DMS79 (cell line): ENCODE measurements at regions not wholly inside any gene's neighbourhood (a gene's known extent, or its start where the extent isn't known, plus 50 kb on each side); places are given as distances from the start of the nearest gene placed in this dataset.

Experiments
- DNase-seq: peaks from one replicate; lab custom pipeline; 2025; lab: John Stamatoyannopoulos, UW

DNA sequence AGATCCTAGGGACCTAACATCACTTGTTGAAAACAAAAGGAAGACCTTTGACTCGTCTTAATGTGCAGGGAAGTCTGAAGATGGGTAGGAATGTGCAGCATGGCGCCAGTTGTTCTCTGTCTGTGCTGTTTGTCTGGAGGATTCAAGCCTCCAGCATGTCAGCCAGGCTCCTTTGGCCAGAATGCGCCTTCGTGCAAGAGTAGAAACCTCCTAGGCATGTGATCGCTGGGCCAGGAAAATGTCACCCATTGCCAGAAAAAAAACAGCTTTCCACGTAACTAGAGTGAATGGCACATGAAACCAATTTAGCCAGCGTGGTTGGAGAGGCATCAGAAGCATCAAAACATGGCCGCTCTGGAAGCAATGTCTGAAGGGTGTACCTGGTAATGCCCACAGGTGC lies 132.7 kb downstream of the EDN1 start:
- no peak for DNase-seq

DNA sequence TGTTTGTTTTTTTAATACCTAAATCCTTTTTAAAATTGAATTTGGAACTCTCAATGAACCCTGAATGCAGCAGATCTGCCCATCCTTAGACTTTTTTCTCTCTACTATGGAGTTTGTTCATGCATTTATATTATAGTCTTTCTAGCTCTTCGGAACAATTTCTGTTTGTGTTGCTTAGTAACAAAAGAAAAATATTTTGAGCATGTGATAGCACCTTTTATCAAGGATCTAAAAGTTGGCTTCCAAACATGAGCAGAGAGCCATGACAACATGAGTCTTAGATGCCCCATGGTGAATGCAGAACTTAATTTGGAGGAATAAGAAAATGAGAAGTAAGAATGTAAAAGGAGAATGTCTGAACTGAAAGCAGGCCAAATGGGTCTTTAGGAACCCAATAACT lies 133.7 kb downstream of the EDN1 start:
- DNase-seq, result no peak

DNA sequence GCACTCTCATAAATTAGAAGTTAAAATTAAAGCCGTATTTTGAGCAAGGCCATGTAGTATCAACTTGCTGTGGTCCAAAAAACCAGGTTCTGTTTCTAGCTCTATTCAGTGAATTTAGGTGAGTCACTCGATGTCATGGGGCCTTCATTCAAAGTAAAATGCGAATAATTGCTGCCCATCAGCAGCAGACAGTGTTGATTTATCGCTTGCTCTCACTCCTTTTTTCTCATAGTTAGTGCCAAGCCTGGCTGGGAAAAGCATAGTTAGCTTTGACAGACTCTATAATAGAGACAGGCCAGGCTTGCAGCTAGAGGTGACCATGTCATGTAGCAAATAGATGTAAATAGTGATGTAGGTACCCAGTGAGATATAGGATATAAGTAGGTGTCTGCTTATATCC lies 136.0 kb downstream of the EDN1 start:
- no peak for DNase-seq

DNA sequence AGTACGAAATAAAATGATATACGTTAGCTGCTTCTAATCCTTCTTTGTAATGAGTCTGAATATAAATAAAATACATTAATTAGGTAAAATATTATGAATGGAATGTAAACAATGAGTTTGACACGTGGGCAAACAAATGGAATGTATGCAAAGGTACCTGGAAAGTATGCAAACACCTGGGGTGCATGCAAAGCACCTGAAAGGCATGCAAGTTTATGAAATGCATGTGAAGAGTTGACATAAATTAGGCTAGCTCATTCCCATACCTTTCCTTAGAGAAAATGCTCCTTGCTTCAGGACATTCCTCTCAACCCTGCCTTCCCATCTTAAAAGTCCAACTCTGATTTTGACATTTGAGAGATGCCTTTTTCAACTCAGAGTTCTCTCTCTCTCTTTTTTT lies 140.9 kb downstream of the EDN1 start:
- DNase-seq, result no peak

DNA sequence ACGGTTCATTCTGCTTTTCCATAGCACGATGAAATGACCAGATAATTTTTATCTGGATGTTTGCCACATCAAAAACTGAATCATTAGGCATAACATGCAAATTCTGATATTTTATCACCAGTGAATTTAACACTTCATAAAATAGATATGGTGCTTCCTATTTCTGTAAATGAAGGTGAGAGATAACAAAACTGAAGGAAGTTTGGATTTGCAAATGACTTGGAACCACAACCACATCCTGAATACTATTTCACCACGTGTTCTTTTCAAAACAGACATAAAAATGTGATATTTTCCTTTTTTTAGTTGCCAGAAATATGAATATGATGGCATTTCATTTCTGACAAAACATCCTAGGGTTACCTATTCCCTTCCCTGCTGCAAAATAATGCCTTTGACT lies 146.1 kb downstream of the EDN1 start:
- no peak for DNase-seq

DNA sequence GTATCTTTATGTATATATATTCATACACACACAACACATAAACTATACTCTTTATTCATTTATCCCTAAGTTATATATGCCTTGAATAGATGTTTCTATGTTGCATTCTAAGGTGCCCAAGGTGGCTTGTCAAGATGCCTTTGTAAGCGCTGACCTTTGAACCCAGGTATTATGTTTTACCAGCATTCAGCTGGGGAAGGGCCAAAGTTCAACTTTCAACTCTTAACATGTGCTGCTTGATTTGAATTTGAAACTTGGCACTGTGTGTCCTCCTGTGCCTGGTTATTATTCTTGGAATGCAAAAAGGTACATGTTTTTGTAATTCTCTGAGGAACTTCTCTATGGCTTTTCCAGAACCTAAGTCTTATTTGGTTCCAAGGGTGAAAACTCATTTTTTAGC lies 146.5 kb downstream of the EDN1 start:
- no peak for DNase-seq

DNA sequence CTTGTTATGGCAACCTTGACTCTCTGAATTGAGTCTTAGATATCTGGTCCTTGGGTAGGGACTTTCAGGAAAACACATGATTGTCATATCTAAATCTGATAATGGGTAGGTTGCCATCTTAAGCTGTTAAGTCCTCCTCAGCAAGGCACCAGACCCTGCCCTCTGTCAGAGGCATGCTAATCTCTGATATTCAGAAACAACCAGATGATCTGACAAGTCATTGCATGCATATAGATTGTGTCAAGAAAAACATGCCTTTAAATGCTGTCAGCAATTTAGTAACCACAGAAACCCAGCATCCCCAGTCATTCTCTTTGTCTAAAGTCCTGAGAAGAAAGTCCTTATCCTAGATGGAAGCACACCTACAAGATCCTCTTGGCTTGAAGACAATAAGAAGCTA lies 149.1 kb downstream of the EDN1 start:
- no peak for DNase-seq

DNA sequence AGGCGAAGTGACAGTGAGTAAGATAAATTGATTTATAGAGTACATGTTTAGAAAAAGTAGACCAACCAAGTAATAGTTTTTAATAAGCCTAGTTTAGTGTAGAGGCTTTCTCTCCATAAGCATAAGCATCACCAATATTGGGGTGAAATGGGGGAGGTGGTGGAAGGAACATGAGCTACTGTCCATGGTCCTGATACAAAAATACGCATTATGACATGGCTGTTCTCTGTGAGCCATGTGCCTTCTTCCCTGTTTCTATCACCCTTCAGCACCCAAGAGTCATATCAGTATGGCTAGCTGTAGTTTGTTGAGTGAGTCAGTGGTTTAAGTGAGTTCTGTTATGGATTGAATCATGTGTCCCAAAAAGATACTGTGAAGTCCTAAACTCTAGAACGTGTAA lies 150.8 kb downstream of the EDN1 start:
- DNase-seq, result no peak

DNA sequence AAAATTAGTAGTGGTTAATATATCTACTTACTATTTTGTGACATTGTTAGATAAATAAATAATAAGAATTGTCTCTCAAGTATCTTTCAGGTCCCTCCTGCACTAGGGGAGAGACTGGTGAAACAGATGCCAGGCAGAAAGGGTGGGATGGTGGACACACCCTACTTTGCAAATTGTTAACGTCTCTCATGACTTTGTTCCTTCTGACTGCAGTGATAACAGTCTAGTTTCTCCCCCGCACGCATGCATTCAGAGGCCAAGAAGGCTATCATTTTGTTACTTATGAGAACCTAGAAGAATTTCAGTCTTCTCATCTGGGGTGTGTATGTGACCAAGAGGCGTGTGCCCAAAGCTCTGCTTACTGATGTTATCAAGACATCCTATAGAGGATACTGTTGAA lies 152.3 kb downstream of the EDN1 start:
- no peak for DNase-seq

DNA sequence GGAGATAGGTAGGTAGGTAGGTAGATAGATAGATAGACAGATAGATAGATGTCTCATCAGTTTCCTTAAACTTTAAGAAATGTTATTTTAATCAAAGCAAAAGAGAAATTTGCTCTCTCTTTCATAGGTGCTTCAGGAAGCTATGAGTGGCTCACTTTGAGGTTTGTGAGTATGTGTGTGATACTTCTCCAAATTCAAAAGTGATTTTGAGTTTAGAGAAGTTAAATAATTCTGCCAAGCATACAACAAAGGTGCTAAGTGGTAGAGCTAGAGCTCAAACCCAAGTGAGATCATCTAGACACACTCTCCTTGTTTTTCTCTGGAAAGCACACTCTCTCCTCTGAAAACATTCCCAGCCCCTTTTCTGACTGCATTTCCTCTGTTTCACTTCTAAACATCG lies 156.2 kb downstream of the EDN1 start:
- DNase-seq, result no peak

DNA sequence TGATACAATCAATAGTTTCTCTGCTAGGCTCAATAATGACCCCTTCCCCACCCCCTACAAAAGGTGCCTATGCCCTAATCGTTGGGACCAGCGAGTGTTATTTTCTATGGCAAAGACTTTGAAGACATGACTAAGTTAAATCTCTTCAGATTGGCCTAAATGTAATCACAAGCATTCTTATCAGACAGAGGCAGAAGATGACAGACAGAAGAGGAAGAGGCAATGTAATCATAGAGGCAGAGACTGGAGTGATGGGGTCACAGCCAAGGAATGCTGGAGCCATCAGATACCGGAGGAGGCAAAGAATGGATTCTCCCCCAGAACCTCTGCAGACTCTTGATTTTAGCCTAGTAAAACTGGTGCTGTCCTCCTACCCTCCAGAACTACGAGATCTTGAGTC lies 159.3 kb downstream of the EDN1 start:
- DNase-seq, result no peak

DNA sequence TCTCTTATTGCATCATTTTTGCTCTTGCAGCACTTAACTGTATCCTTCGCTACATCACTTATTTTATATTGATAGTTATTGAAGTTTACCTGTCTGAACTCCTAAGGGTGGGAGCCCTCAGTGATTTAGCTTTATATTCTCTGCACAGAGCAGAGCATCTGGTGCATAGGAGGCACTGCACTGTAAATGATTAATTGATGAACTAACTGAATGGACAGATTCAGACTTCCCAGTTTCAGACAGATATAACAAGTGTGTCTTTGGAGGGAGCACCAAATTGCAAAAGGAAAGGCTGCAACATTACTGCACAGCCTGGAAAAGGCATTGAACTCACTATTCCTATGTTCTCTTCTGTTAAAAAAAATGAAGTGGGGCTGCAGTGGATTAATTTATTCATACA lies 160.3 kb downstream of the EDN1 start:
- no peak for DNase-seq

DNA sequence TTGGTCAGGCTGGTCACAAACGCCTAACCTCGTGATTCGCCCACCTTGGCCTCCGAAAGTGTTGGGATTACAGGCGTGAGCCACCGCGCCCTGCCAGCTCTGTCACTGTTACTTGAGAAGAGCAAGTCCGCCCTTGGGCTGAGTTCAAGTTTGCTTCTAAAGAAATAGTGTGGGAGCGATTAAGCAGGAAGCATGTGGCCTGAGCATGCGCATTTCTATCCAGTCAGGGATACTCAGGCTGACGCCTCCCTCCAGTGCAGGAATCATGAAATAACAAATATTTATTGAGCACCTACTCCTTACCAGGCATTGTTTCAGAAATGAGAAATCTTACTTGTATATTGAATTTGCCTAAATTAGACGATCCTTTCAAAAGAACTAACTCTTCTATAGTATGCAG lies 166.2 kb downstream of the EDN1 start:
- no peak for DNase-seq

DNA sequence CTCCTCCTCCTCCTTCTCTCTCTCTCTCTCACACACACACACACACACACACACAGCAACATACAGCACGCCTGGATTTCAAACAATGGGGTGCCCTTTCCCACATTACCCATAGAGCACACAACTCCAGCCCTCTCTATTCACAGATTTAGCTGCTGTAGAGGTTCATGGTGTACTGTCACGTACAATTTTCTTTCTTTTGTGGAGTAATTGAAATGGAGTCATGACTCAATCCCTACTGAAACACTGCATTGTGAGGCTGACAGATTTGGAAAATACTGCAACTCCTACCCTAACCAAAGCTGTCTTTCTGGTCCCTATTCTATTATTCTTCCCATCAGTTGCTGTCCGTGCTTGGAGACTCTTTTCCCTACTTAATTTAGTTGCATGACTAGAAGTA lies 166.9 kb downstream of the EDN1 start:
- DNase-seq, result no peak

DNA sequence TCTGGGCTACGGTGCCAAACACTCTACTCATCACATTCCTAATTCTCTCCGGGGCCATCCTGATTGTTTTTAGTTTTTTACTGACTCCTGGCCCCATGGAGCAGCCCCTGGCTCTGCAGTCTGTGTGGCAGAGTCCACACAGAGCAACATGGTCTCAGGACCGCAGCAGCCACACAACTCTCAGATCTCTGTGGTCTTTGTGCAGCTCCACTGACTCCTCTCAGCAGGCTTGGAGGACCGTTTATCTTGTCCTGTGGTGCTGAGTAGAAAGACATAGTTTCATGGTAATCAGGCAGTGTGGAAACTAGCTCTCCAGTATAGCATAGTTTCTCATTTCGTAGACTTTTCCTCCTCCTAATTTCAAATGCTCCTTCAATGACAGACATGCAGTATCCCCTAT lies 168.4 kb downstream of the EDN1 start:
- DNase-seq, result no peak

DNA sequence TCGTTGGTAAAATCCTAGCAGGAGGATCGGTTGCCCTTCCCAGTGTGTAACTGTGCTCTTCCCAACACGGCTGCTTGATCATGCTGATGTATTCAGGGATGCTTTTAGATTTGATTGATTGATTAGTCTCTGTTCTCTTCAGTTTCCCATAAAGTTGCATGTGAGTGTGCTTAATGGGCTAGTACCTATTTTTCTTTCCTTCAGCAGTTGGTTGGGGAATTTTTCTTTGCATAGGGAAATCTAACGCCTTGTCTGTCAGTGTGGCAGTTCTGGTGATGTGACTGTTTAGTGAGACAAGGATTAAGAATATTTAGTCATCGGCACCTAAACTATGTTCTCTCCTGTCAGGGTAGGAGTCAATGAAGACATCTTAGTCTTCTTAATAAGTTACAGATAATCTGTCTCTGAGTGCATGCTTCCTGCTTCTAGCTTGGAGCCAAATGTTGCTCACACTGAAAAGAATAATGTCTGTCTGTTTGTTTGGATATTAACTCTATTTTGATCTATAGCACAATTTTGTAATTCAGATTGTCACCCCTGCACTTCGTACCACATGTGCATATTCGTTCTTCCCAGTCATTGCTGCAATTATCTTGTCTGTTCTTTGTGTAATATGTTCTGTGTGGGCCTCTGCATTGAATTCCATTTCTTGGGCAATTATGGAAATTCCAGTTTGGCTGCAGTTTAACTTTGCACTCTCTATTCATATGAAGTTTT lies 169.9 kb downstream of the EDN1 start:
- DNase-seq, result no peak

DNA sequence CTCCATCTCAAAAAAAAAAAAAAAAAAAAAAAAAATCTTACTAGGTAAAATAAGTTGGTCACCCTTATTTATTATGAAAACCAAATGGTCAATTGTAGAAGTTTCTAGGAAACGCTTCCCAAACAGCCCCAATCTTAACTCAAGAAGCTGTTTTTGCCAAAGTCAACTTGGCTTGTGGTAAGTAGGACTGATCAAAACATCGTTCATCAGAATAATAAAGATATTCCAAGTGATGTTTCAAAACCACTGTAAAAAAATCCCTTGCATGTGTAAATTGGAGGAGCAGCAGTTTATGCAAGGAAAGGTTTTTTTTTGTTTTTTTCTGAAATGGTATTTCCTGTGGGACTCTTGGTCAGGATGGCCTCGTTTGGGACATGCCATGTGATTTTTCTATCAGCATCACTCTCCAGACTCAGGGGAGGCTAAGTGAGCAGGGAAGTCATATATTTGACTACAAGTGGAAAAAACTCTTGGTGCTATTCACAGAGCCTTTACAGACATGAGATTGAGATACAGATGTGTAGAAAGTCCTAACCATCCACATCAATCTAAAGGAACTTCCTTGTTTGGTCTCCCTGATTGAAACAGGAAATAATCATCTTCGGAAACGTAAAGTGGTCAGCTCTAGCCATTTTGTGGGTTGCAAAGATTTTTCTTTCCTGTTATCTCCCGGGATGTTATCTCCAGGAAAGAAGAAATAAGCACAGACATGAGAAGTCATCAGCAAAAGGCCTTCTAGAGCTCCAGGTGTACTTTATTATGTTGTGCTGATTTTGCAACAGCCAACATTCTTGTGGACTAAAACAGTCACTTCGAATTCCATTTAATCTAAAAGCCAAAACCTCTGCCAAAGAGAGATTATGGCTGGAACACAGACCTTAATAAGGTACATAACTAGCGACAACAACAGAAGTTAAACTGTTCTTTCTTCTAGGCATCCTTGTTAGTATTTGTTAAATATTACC lies 177.8 kb downstream of the EDN1 start:
- no peak for DNase-seq

DNA sequence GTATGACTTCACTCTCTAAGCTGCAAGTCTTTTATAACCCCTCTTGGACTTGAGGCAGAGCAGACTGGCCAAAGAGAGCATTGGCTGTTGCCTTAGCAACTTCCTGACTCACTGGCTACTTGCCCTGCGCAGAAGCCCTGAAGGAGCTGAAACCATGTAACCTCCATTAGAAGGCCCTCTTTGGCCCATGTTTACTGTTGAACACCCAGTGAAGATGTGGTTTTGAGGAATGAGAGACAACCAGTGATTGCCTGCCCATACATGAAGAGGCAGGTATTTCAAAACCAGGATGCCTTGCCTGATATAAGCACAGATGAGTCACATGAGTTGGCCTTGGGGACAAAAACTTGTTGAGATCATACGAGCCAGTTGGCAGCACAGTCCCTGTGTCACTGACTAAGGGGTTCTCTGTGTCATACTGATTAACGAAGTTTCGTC lies 182.5 kb downstream of the EDN1 start:
- DNase-seq, result peak; percentile 29

DNA sequence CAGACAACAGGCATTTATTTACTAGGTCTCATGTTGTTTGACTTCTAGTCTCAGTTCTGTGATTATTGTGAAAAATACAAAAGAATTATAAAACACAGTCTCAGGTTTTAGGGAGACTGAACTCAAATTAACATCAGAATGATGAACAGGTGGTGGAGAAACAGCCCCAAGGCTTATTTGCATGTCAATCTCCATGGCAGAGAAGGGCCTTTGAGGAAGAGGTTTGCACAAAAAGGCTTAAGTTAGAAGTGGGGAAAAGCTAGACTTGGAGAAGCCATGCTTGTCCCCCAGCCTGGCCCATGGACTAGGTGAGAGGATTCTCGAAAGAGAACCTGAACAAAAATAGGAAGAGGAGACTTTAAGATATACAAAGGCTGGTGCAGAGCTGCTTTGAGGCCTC lies 183.3 kb downstream of the EDN1 start:
- no peak for DNase-seq

DNA sequence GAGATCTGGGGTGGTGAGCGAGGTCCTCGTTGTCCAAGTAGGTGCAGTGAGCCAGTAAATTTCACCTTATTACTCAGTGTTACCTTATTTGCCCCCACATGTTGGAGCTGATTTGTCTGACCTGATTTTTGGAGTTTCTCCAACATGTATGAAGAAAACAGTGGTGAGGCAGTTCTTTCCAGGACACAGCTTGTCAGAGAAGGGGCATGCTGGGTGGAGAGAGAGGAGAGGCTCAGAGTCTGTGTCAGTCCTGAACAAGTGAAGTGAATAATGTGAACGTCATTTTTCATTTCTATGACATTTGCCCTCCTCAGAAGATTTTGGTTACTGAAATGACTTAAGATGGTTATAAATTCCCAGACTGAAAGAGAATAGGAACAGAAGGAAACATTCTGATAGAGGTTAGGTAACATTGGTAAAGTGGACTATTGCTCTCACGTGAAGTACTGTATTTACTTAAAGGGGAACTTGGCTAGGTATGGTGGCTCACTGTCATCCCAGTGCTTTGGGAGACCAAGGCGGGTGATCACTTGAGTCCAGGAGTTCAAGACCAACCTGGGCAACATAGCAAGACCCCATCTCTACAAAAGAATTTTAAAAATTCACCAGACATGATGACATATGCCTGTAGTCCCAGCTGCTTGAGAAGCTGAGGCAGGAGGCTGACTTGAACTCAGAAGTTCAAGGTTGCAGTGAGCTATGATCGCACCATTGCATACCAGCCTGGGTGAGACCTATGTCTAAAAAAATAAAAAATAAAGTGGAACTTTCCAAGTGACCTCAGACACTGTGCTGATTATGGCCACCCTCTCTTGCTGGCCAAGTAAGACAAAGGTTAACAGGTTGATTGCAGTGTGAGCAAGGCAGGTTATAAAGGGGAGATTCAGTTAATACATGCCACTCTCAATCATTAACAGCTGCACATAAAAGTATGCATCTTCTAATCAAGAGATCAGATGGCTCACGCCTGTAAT lies 184.3 kb downstream of the EDN1 start:
- no peak for DNase-seq

DNA sequence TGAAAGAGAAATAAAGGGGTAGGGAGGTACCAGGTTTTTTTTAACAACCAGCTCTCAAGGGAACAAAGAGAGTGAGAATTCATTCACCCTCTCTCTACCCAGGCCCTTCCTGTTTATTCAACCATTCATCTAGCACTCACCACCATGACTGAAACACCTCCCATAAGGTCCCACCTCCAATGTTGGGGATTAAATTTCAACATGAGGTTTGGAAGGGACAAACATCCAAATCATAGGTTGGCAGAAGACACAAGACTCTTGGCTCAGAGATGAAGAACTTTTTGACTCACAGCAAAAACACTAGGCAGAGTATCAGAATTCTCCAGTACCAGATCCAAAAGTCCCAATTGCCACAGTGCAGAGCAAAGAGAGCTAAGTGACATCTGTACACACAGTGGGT lies 186.3 kb downstream of the EDN1 start:
- no peak for DNase-seq

DNA sequence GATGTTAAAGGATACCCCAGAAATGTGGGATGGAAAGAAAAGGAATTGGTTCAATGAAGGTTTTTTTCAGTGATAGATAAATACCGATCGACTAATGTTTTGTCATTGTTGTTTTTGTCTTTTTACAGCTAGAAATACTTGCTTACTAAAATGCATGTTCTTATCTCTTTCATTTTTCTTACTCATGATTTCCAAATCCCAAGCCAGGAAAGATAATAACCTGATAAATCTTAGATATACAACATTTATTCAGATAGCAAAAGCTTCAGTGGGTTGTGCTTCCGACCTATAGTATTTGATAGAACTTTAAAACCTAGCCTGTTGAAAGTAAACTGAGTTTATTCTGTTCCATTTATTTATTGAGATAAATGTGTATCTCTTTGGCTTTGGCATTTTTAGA lies 187.5 kb downstream of the EDN1 start:
- DNase-seq, result no peak
